Natural killer cell (primary cell): ENCODE measurements at regions not wholly inside any gene's neighbourhood (a gene's known extent, or its start where the extent isn't known, plus 50 kb on each side); places are given as distances from the start of the nearest gene placed in this dataset.

Experiments used
- ATAC-seq, 3 donors: fragments of 150-1000 bp in 2 of 3; fragments of 200-7000 bp in 1 of 3; cut with Tn5 transposase; 1 replicate in 1 of 3; 2 replicates in 2 of 3; pipeline ENCODE4 v1.10.0; 2021; ENCODE audit warnings: mild to moderate bottlenecking in 2 of 3, moderate library complexity in 2 of 3
- DNase-seq, 2 donors: peaks; one replicate each; pipeline versions ENCODE4 v3.0.0 to v3.0.0-alpha.2; 2013 to 2021; ENCODE audit warnings: mixed read lengths in 1 of 2
- H3K27ac ChIP-seq: one replicate; pipeline ENCODE4 v1.5.1; 2013; ENCODE audit warnings: mild to moderate bottlenecking, low read length
- H3K27me3 ChIP-seq: one replicate; pipeline ENCODE4 v1.6.1; 2013; ENCODE audit warnings: low read length; ENCODE audit not compliant: control insufficient read depth, insufficient read depth
- H3K36me3 ChIP-seq: one replicate; pipeline ENCODE4 v1.6.1; 2013; ENCODE audit warnings: low read length; ENCODE audit not compliant: control insufficient read depth, insufficient read depth
- H3K4me1 ChIP-seq: one replicate; pipeline ENCODE4 v1.6.1; 2013; ENCODE audit warnings: low read length; ENCODE audit not compliant: control insufficient read depth, insufficient read depth
- H3K4me3 ChIP-seq: one replicate; pipeline ENCODE4 v1.5.1; 2013; ENCODE audit warnings: low read length
- H3K9me3 ChIP-seq: one replicate; pipeline ENCODE4 v1.6.1; 2013; ENCODE audit warnings: low read length; ENCODE audit not compliant: control insufficient read depth, insufficient read depth
- H3K27ac Mint-ChIP-seq, 2 donors: one replicate each; pipeline ENCODE4 v1.8.0; 2022; ENCODE audit warnings: mild to moderate bottlenecking in 2 of 2, mixed read lengths in 2 of 2, moderate library complexity in 1 of 2
- H3K27me3 Mint-ChIP-seq, 2 donors: one replicate each; pipeline ENCODE4 v1.8.0; 2022; ENCODE audit warnings: low read depth in 2 of 2, mixed read lengths in 2 of 2
- H3K36me3 Mint-ChIP-seq: one replicate; pipeline ENCODE4 v1.8.0; 2022; ENCODE audit warnings: mixed read lengths
- H3K4me1 Mint-ChIP-seq, 2 donors: one replicate each; pipeline ENCODE4 v1.8.0; 2022; ENCODE audit warnings: mixed read lengths in 2 of 2
- H3K4me3 Mint-ChIP-seq: one replicate; pipeline ENCODE4 v1.8.0; 2022; ENCODE audit warnings: mild to moderate bottlenecking, moderate library complexity, mixed read lengths
- H3K9me3 Mint-ChIP-seq, 2 donors: one replicate each; pipeline ENCODE4 v1.8.0; 2022; ENCODE audit warnings: mixed read lengths in 2 of 2
- CTCF ChIP-seq: fragments of 200-600 bp; IDR thresholded peaks from one replicate; pipeline ENCODE4 v1.8.0; 2022; ENCODE audit warnings: antibody characterized with exemption
- WGBS: methylation state at CpG from one replicate; pipeline ENCODE4 v1.1.7; 2013; ENCODE audit warnings: missing lambda C conversion rate; ENCODE audit not compliant: insufficient coverage; 5-methylcytosine and 5-hydroxymethylcytosine counted together
- intact Hi-C: fragments of 100-400 bp; cut with micrococcal nuclease; formaldehyde crosslinking; loops from one replicate; pipeline ENCODE4 v1.14.2; 2022

GRCh38 chr5:115432691-115433090, 111.9 kb downstream of the FEM1C start:
- no peaks in the 10 kb centered on the region for H3K4me1 Mint-ChIP-seq

GRCh38 chr5:115431116-115431515, 113.5 kb downstream of the FEM1C start:
- TF ChIP-seq CTCF = no peak
- no peaks in the 10 kb centered on the region for H3K4me1 Mint-ChIP-seq
- intact Hi-C loops = no loop called here
- ATAC-seq = no peak
- H3K27ac Mint-ChIP-seq = no peak overlapping the region
- Histone ChIP-seq H3K9me3 (no peaks in the 10 kb centered on the region), H3K27me3 (no peaks in the 10 kb centered on the region), H3K4me1 (no peaks in the 10 kb centered on the region), H3K4me3 (no peak overlapping the region), H3K36me3 (no peaks in the 10 kb centered on the region), H3K27ac (no peak overlapping the region)
- H3K36me3 Mint-ChIP-seq = no peaks in the 10 kb centered on the region
- DNase-seq = no peak
- WGBS = 85% methylated on average over 1 of the region's 1 CpG
- peaks cover 9 to 11% of the 10 kb centered on the region in 2 donors for H3K27me3 Mint-ChIP-seq
- H3K4me3 Mint-ChIP-seq = no peak overlapping the region
- H3K9me3 Mint-ChIP-seq = no peaks in the 10 kb centered on the region

More at GRCh38 chr5:115432691-115433090, 111.9 kb downstream of the FEM1C start:
- peaks cover 9 to 11% of the 10 kb centered on the region in 2 donors for H3K27me3 Mint-ChIP-seq
- no peak for DNase-seq
- no peak for TF ChIP-seq CTCF
- intact Hi-C loops = no loop called here
- Histone ChIP-seq H3K36me3 (no peaks in the 10 kb centered on the region), H3K27ac (no peak overlapping the region), H3K27me3 (no peaks in the 10 kb centered on the region), H3K9me3 (no peaks in the 10 kb centered on the region), H3K4me3 (no peak overlapping the region), H3K4me1 (no peaks in the 10 kb centered on the region)
- H3K36me3 Mint-ChIP-seq = no peaks in the 10 kb centered on the region
- no peak overlapping the region for H3K4me3 Mint-ChIP-seq
- H3K27ac Mint-ChIP-seq = no peak overlapping the region
- ATAC-seq = no peak
- no peaks in the 10 kb centered on the region for H3K9me3 Mint-ChIP-seq

- no peaks in the 10 kb centered on the region for H3K9me3 Mint-ChIP-seq
- no peaks in the 10 kb centered on the region for H3K27me3 ChIP-seq
Measured at GRCh38 chr5:115430374-115430773, 114.2 kb downstream of the FEM1C start.

More at GRCh38 chr5:115430374-115430773, 114.2 kb downstream of the FEM1C start:
- H3K27ac ChIP-seq = no peak overlapping the region
- Mint-ChIP-seq H3K27me3 (peaks cover 11% of the 10 kb centered on the region in 2 donors), H3K27ac (no peak overlapping the region), H3K4me3 (no peak overlapping the region), H3K4me1 (no peaks in the 10 kb centered on the region), H3K36me3 (no peaks in the 10 kb centered on the region)
- intact Hi-C loops = no loop called here
- H3K36me3 ChIP-seq = no peaks in the 10 kb centered on the region
- no peaks in the 10 kb centered on the region for H3K9me3 ChIP-seq
- ATAC-seq = no peak
- DNase-seq = no peak
- no peaks in the 10 kb centered on the region for H3K4me1 ChIP-seq
- TF ChIP-seq CTCF = no peak
- 81% methylated on average over 2 of the region's 2 CpGs for WGBS
- H3K4me3 ChIP-seq = no peak overlapping the region
